ENCODE measurements at regions not wholly inside any gene's neighbourhood (a gene's known extent, or its start where the extent isn't known, plus 50 kb on each side); places are given as distances from the start of the nearest gene placed in this dataset.

DNA sequence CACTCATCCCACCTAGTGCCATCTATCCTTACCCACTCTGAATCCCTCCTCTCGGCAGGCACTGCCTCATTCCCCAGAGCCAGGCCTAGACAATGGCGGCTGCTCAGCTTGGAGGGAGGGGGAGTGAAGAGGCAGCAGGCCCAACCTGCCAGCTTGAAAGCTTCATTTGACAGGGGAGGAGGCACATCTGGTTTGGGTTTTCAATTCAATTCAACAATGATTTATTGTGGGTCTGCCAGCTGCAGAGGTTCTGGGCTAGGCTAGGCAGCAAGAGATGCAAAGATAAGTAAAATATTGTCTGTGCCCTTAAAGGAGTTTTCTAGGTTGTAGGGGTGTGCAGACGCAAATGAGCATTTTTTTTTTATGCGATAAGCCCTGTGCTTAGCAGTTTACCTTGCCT lies 58.5 kb downstream of the RTL9 start:
- H4K20me1 ChIP-seq (replicated peaks; ENCODE audit: control insufficient read depth, insufficient read depth, low read length), result no peaks in the 10 kb centered on the region
- H3K9me1 ChIP-seq (ENCODE audit: control insufficient read depth, insufficient read depth, low read length), result no peaks in the 10 kb centered on the region
- in situ Hi-C loops (cut with MboI), result loop anchor here (25.0 kb wide), 1 partner anchor 505 kb away; no protein-coding TSS in a partner anchor
- no peaks in the 10 kb centered on the region for H3K36me3 ChIP-seq (ENCODE audit: control insufficient read depth, insufficient read depth, low read length)
- H3K4me2 ChIP-seq (ENCODE audit: insufficient read depth, low read length), result no peak overlapping the region
- no peak for TF ChIP-seq MLLT1 (IDR thresholded peaks at IDR 0.05)
- no peak for TF ChIP-seq TAF15 (IDR thresholded peaks at IDR 0.05; ENCODE audit: low read depth, low read length)
- no peak overlapping the region for H2AFZ ChIP-seq (ENCODE audit: low read depth, low read length)
- WGBS (ENCODE audit: insufficient coverage, low coverage, missing lambda C conversion rate), result 64% methylated on average over 4 of the region's 4 CpGs
- H3K4me3 ChIP-seq, result no peak overlapping the region
- BruUV-seq (replicated peaks), result no TSS peak
- FAIRE-seq, result no peak
- no peak overlapping the region for H3K27ac ChIP-seq (ENCODE audit: extremely low read depth, low read depth, low read length)
- no peak for ATAC-seq
- H3K9ac ChIP-seq (ENCODE audit: insufficient read depth in 1 of 2, low read depth in 2 of 2, low read length in 2 of 2), result no peak overlapping the region
- CTCF ChIA-PET (ENCODE audit: low intra/inter-chr PET ratio), result interaction anchor here (0.6 to 1.4 kb wide), 2 partner anchors 257 to 557 kb away, joined by 3 read pairs; no protein-coding TSS in a partner anchor
- POLR2A ChIA-PET, result interaction anchor here (0.8 kb wide), 1 partner anchor 778 kb away, joined by 3 read pairs; no protein-coding TSS in a partner anchor
- 0 out of 5 replicates have a peak, but pooled peaks cover 0 to under 1% of the 10 kb centered on the region in 2 experiments for H3K27me3 ChIP-seq (ENCODE audit: control insufficient read depth in 2 of 2, insufficient read depth in 2 of 2, low read length in 2 of 2)
- DNase-seq (ENCODE audit: extremely low read depth in 1 of 4, low spot score in 3 of 4), result no peak
- intact Hi-C loops (cut with micrococcal nuclease), result loop anchor here (10.0 kb wide), 1 partner anchor 502 kb away; no protein-coding TSS in a partner anchor
- H3K79me2 ChIP-seq (ENCODE audit: control insufficient read depth, insufficient read depth, low read length), result no peaks in the 10 kb centered on the region
- no peaks in the 10 kb centered on the region for H3K9me3 ChIP-seq (replicated peaks; ENCODE audit: control insufficient read depth, insufficient read depth, low read depth, low read length)
- H3K4me1 ChIP-seq (replicated peaks in 1 of 2; ENCODE audit: control insufficient read depth in 2 of 2, insufficient read depth in 2 of 2, low read length in 2 of 2), result peaks cover 5 to 11% of the 10 kb centered on the region in 2 experiments; a peak in 4 of 5 replicates
